ENCODE measurements at regions not wholly inside any gene's neighbourhood (a gene's known extent, or its start where the extent isn't known, plus 50 kb on each side); places are given as distances from the start of the nearest gene placed in this dataset.
A peak's percentile ranks its signal among the peaks of the same experiment; 100 is the strongest.

- no peak for DNase-seq (ENCODE audit: low spot score)
Measured at GRCh38 chr6:168228676-168229367, 90.8 kb downstream of the DACT2 start.

DNA sequence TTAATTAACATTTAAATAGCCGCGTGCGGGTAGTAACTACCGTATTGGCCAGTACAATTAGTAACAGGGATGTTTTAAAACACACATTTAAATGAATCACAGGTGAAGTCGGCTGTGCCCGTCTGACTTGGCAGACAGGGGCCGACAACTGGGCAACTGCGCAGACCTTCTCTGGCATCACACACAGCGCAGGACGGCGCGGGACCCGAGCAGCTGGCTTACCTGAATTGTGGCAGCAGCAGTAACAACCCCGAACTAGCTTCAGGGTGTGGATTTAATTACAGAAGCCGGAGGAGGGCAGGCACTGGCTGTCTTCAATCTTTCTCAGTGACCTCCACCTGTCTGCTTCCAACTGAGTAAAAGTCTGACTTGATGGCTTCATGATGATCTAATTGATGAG, 91.7 kb downstream of the DACT2 start:
- DNase-seq (ENCODE audit: low spot score), result no peak

GRCh38 chr6:168226902-168227318, 92.7 kb downstream of the DACT2 start:
- DNase-seq (ENCODE audit: low spot score), result no peak

- DNase-seq (ENCODE audit: low spot score), result peak; percentile 78
Measured at GRCh38 chr6:168226061-168226752, 93.4 kb downstream of the DACT2 start.

GRCh38 chr6:168225471-168225911, 94.1 kb downstream of the DACT2 start:
- peak; percentile 84 for DNase-seq (ENCODE audit: low spot score)

DNA sequence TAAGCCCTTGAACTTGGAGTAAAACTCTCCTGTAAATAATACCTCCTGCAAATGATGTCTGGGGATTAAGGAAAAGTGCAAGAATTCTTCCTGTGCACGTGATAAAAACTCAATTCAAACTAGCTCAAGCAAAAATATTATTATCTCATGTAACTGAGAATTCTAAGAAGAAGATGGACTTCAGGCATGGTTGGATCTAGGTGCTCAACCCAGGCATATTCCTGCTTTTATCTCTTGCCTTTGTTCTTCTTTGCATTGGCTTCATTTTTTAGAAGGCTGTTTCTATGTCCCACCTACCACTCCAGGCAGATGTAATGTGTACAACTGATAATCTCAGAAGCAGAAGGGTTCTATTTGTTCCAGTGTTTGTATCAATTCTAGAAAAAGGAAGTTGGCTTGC, 95.8 kb downstream of the DACT2 start:
- no peak for DNase-seq (ENCODE audit: low spot score)

DNA sequence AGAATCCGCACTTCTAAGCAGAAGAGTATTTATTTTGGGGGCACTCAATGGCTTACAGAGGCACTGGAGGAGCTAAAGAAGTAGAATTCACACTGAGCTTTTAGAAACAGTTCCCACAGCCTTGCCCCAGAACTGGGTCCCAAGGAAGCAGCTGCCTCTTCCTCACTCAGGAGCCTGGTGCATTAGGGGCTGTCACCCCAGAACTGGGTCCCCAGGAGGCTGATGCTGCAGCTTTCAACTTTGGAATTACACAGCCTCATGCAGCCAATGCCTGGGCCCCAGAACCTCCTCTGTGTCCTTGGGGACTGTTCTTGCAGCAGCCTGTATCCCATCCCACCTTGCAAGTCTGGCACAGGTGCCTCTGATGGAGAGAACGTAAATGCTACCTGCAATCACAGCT, 96.4 kb downstream of the DACT2 start:
- no peak for DNase-seq (ENCODE audit: low spot score)

GRCh38 chr6:168222115-168223043, 97.2 kb downstream of the DACT2 start:
- DNase-seq (ENCODE audit: low spot score), result no peak

DNA sequence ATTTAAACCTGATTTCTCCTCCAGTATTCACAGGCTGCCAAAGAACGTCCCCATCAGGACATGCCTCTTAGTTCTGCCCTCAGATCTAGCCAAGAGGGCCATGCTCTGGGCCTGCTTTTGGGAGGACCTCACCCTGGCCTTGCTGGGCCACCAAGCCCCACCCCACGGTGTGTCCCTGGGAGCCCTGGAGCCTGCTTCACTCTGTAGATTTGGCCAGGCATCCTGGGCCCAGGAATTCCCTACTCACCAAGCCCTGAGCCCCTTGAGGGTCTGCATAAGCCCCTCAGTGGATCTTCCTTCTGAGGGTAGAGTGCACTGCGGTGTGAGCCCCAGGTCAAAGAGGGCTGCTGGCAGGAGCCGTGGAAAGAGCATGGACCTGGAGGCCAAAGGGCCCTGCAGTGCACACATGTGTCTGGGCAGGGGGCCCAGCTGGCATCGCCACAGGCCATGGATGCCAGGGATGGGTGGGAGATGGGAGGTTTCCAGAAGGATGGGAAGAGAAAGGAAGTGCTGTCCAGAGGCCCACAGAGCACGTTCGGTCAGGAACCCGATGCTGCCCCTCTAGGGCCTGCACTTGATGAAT, 98.0 kb downstream of the DACT2 start:
- no peak for DNase-seq (ENCODE audit: low spot score)

DNA sequence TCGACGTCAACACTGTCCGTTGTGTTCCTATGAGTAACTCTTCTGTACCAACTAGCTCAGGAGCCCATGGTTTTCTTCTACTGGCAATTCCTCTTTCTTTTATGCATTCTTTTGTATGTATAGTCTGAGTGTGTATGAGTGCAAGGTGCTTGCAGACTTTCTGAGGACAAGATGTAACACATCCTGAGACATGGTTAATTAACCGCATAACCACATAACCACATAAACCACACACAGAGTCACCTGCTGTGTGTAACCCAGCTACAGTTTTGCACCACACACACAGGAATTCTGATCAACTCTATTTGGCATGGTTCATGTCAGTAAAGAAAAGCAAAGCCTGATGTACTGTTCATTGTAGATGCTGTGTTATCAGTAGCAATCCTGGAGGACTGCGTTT, 98.6 kb downstream of the DACT2 start:
- DNase-seq (ENCODE audit: low spot score), result no peak

GRCh38 chr6:168219804-168220203, 99.8 kb downstream of the DACT2 start:
- DNase-seq (ENCODE audit: low spot score), result no peak

DNA sequence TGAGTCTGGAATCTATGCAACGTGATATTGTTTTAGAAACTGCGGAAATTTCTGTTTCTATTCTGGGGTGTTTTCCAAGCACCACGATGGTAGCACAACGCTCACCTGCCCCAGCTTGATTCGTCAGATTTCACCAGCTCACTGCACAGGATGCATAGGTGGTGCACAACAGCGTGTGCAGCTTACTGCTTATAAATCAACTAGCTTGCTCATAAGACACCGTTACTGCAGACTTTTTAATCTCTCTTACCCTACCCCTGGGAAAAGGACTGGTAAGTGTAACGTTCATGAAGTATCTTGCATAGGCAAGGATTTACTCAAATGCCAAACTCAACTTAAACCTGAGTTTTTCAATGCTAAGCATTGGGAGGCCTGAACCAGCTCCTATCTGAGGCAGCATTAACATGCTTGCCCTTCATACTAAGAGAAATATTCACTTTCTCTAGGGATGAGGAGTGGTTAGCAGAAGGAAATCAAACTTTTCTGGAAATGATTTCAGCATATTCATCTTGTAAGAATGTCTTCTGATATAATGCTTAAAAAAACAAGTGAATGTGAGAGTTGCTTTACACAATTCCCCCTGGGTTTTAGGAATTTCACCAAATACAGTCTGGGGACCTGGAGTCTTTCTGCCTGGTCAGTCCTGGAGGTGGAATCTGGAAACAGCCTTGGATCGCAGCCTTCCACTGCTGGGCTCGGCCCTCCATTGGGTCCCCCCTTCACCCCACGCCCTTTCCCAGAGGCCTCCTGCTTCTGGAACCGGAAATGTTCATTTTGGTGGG, 100.6 kb downstream of the DACT2 start:
- DNase-seq (ENCODE audit: low spot score), result no peak

- DNase-seq (ENCODE audit: low spot score), result no peak
Measured at GRCh38 chr6:168217880-168218537, 101.6 kb downstream of the DACT2 start.

DNA sequence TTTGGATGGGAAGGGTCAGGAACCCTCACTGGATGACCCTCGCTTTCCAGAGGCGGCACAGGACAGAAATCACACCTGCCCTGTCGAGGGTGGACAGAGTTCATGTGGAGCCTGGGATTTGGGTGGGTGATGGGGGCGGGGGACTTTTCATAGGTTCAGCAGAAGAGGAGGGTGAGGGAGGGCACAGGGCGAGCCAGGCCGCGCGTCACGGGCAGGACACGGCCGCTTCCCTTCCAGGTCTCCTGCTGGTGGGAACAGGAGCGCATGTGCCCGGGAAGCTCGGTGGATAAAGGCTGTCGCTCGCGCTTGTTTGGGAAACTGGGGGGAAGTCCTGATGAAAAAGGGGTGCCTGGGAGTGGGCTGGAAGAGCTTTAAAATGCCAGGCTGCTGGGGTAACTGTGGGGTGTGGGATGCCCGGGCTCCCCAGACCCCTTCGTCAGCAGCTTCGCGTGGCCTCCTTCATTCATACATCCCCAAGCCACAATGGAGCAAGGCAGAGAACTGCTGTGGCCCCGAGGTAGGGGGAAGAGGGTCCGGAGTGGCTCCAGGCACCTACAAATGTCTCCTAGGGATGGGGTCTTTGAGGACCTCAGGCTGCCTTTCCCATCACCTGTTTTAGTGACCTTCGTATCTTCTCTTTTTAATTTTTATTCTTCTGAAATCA, 102.2 kb downstream of the DACT2 start:
- no peak for DNase-seq (ENCODE audit: low spot score)

GRCh38 chr6:168216751-168217191, 102.8 kb downstream of the DACT2 start:
- DNase-seq (ENCODE audit: low spot score), result no peak

GRCh38 chr6:168216117-168216516, 103.5 kb downstream of the DACT2 start:
- no peak for DNase-seq (ENCODE audit: low spot score)

DNA sequence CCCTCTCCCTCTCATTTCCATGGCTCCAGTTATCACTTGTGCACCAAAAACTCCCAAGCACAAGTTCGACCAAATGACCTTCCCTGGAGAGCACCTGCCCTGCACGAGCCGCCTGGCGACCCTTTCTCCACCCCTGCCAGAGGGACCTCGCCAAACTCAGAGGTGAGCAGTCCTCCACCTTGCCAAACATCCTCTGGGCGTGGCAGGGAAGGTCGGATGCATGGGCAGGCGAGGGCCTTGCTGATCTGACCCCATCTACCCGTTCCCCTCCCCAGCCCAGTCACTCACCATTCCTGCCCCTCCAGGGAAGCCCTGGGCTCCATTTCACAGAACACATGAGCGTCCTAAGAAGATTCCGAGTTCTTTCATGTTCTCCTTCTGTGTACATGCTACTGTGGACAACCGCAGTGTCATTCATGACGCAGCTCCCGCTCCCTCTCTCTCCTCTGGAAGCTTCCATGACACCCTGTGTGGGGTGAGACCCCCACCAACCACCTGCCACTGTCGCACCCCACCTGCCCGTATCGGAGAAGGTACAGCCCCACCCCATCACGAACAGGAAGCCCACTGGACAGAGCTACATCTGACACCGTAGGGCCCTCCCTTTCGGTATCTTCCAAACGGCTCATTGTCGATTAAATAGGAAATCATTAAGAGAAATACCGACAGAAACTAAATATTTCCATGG, 104.3 kb downstream of the DACT2 start:
- no peak for DNase-seq (ENCODE audit: low spot score)

DNA sequence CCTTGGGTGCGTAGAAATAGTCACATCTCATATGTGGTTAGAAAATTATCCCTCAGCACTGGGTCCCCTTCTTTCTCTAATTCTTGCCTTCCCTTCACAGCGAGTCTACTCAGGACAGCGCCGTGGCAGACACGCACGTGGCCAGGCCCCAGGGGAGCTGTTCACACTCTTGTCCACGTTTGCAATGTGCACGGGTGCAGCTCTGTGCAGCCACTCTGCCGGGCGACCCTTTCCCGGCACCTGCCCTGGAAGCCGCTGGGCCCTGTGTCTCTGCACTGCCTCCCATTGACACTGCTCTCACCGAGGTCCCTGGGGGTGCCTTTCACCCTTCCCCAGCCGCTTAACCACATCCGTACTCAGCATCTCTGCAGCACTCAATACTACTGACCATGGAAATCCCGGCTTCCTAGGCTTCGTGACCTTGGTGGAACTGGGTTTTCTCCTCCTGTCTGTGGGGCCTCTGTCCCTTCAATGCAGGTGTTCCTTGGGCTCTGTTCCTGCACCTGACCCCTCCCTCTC, 104.9 kb downstream of the DACT2 start:
- no peak for DNase-seq (ENCODE audit: low spot score)

DNA sequence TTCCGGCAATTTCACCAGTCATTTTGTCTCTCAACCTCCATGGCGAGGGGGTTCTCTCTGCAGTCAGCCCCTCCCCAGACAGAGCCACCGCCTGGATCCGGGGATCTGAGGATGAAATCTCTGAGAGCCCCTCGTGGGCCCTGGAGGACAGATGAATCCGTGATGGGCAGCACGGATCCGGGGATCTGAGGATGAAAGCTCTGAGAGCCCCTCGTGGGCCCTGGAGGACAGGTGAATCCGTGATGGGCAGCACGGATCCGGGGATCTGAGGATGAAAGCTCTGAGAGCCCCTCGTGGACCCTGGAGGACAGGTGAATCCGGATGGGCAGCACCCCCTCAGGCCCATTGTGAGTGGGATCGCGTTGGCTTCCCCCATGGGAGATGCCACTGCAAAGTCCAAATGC, 106.5 kb downstream of the DACT2 start:
- no peak for DNase-seq (ENCODE audit: low spot score)

All from left forelimb (tissue), 1 donor.